Mesendoderm (in vitro differentiated cells): ENCODE measurements at regions not wholly inside any gene's neighbourhood (a gene's known extent, or its start where the extent isn't known, plus 50 kb on each side); places are given as distances from the start of the nearest gene placed in this dataset.

ENCODE experiments used
- DNase-seq: peaks from one replicate; pipeline ENCODE4 v3.0.0; 2013
- H2AK5ac ChIP-seq: 2 replicates; pipeline ENCODE4 v1.6.1; 2013; ENCODE audit warnings: low read length, inconsistent platforms
- H2BK120ac ChIP-seq: 2 replicates; pipeline ENCODE4 v1.6.1; 2013; ENCODE audit warnings: low read depth, mild to moderate bottlenecking, low read length, moderate library complexity, mixed read lengths
- H2BK15ac ChIP-seq: replicated peaks from 2 replicates; pipeline ENCODE4 v1.6.1; 2013; ENCODE audit warnings: low read depth, mild to moderate bottlenecking, moderate library complexity
- H2BK5ac ChIP-seq: 2 replicates; pipeline ENCODE4 v1.6.1; 2013; ENCODE audit warnings: low read length, inconsistent platforms
- H3K18ac ChIP-seq: 2 replicates; pipeline ENCODE4 v1.6.1; 2013; ENCODE audit warnings: mild to moderate bottlenecking, low read length, mixed read lengths
- H3K23ac ChIP-seq: one replicate; pipeline ENCODE4 v1.6.1; 2013; ENCODE audit warnings: low read length
- H3K27ac ChIP-seq: 2 replicates; pipeline ENCODE4 v1.5.1; 2013; ENCODE audit warnings: low read depth, mild to moderate bottlenecking, inconsistent platforms, low read length, moderate library complexity
- H3K27me3 ChIP-seq: 2 replicates; pipeline ENCODE4 v1.6.1; 2013; ENCODE audit warnings: low read length, control low read depth, mild to moderate bottlenecking, inconsistent platforms; ENCODE audit not compliant: insufficient read depth, poor library complexity
- H3K36me3 ChIP-seq: 2 replicates; pipeline ENCODE4 v1.6.1; 2013; ENCODE audit warnings: low read length, inconsistent platforms; ENCODE audit not compliant: control insufficient read depth, insufficient read depth
- H3K4ac ChIP-seq: one replicate; pipeline ENCODE4 v1.6.1; 2013; ENCODE audit warnings: low read depth, mild to moderate bottlenecking, low read length, moderate library complexity
- H3K4me1 ChIP-seq: 2 replicates; pipeline ENCODE4 v1.6.1; 2013; ENCODE audit warnings: low read depth, low read length, inconsistent platforms; ENCODE audit not compliant: control insufficient read depth
- H3K4me2 ChIP-seq: 2 replicates; pipeline ENCODE4 v1.6.1; 2013; ENCODE audit warnings: low read length
- H3K4me3 ChIP-seq: 2 replicates; pipeline ENCODE4 v1.5.1; 2013; ENCODE audit warnings: mild to moderate bottlenecking, low read length
- H3K56ac ChIP-seq: one replicate; pipeline ENCODE4 v1.6.1; 2013; ENCODE audit warnings: low read length
- H3K79me1 ChIP-seq: 2 replicates; pipeline ENCODE4 v1.6.1; 2013; ENCODE audit warnings: low read length, inconsistent platforms
- H3K79me2 ChIP-seq: 2 replicates; pipeline ENCODE4 v1.6.1; 2013; ENCODE audit warnings: mild to moderate bottlenecking, low read length; ENCODE audit not compliant: control insufficient read depth, insufficient read depth
- H3K9ac ChIP-seq: 2 replicates; pipeline ENCODE4 v1.6.1; 2013; ENCODE audit warnings: low read length, inconsistent platforms
- H4K5ac ChIP-seq: one replicate; pipeline ENCODE4 v1.6.1; 2013; ENCODE audit warnings: low read length
- H4K8ac ChIP-seq: one replicate; pipeline ENCODE4 v1.6.1; 2013; ENCODE audit warnings: low read depth, mild to moderate bottlenecking, control low read depth, low read length, moderate library complexity
- WGBS: extraction: QIAGEN DNeasy Blood & Tissue Kit; methylation state at CpG from one replicate; pipeline ENCODE4 v1.1.7; 2013; ENCODE audit warnings: low lambda C conversion rate, missing lambda C conversion rate; ENCODE audit not compliant: insufficient coverage; ENCODE audit errors: extremely low coverage; 5-methylcytosine and 5-hydroxymethylcytosine counted together

GRCh38 chr14:98514016-98514415 is 758.0 kb downstream of the BCL11B start:
- Histone ChIP-seq H3K9ac (no peak overlapping the region), H3K27me3 (no peaks in the 10 kb centered on the region), H2AK5ac (no peak overlapping the region), H2BK120ac (no peak overlapping the region), H3K4me3 (no peak overlapping the region), H3K79me1 (no peaks in the 10 kb centered on the region), H3K79me2 (no peaks in the 10 kb centered on the region), H4K5ac (no peak overlapping the region), H2BK15ac (no peak overlapping the region), H3K36me3 (no peaks in the 10 kb centered on the region), H3K4me1 (peaks cover 4% of the 10 kb centered on the region), H3K23ac (no peak overlapping the region), H4K8ac (no peak overlapping the region), H3K4me2 (no peak overlapping the region), H2BK5ac (no peak overlapping the region), H3K27ac (no peak overlapping the region), H3K18ac (no peak overlapping the region), H3K4ac (no peak overlapping the region), H3K56ac (no peak overlapping the region)
- no peak for DNase-seq

- Histone ChIP-seq H3K36me3 (no peaks in the 10 kb centered on the region), H3K4me3 (no peak overlapping the region), H3K79me2 (no peaks in the 10 kb centered on the region), H4K5ac (no peak overlapping the region), H2BK5ac (no peak overlapping the region), H3K4me2 (no peak overlapping the region), H3K4me1 (no peaks in the 10 kb centered on the region), H2AK5ac (no peak overlapping the region), H3K27me3 (no peaks in the 10 kb centered on the region), H3K9ac (no peak overlapping the region), H3K27ac (no peak overlapping the region), H2BK120ac (no peak overlapping the region), H4K8ac (no peak overlapping the region), H3K56ac (no peak overlapping the region), H3K23ac (no peak overlapping the region), H2BK15ac (no peak overlapping the region), H3K79me1 (no peaks in the 10 kb centered on the region), H3K18ac (no peak overlapping the region), H3K4ac (no peak overlapping the region)
- no peak for DNase-seq
- WGBS = no CpG with 5 or more reads among the region's 3 CpGs
Measured at GRCh38 chr14:98536256-98536655, 735.7 kb downstream of the BCL11B start.

- Histone ChIP-seq H3K4ac (no peak overlapping the region), H3K4me3 (no peak overlapping the region), H3K27me3 (no peaks in the 10 kb centered on the region), H2AK5ac (no peak overlapping the region), H3K56ac (no peak overlapping the region), H2BK15ac (no peak overlapping the region), H4K5ac (no peak overlapping the region), H3K9ac (no peak overlapping the region), H2BK5ac (no peak overlapping the region), H4K8ac (no peak overlapping the region), H3K4me2 (no peak overlapping the region), H3K79me2 (no peaks in the 10 kb centered on the region), H3K18ac (no peak overlapping the region), H3K4me1 (no peaks in the 10 kb centered on the region), H3K79me1 (no peaks in the 10 kb centered on the region), H3K36me3 (no peaks in the 10 kb centered on the region), H2BK120ac (no peak overlapping the region), H3K27ac (no peak overlapping the region), H3K23ac (no peak overlapping the region)
- no peak for DNase-seq
- no CpG with 5 or more reads among the region's 10 CpGs for WGBS
Measured at GRCh38 chr14:98542316-98542715, 729.7 kb downstream of the BCL11B start.

- Histone ChIP-seq H3K23ac (no peak overlapping the region), H3K4me3 (no peak overlapping the region), H4K8ac (no peak overlapping the region), H3K27me3 (no peaks in the 10 kb centered on the region), H3K4me2 (no peak overlapping the region), H2BK120ac (no peak overlapping the region), H2BK5ac (no peak overlapping the region), H3K18ac (no peak overlapping the region), H3K36me3 (no peaks in the 10 kb centered on the region), H3K9ac (no peak overlapping the region), H3K56ac (no peak overlapping the region), H3K4me1 (no peaks in the 10 kb centered on the region), H2AK5ac (no peak overlapping the region), H4K5ac (no peak overlapping the region), H3K27ac (no peak overlapping the region), H2BK15ac (no peak overlapping the region), H3K4ac (no peak overlapping the region), H3K79me2 (no peaks in the 10 kb centered on the region), H3K79me1 (no peaks in the 10 kb centered on the region)
- no peak for DNase-seq
- WGBS = no CpG with 5 or more reads among the region's 2 CpGs
Measured at GRCh38 chr14:98543074-98543473, 728.9 kb downstream of the BCL11B start.

- Histone ChIP-seq H3K4me1 (no peaks in the 10 kb centered on the region), H3K79me2 (no peaks in the 10 kb centered on the region), H4K8ac (no peak overlapping the region), H2AK5ac (no peak overlapping the region), H2BK5ac (no peak overlapping the region), H3K36me3 (no peaks in the 10 kb centered on the region), H3K4ac (no peak overlapping the region), H3K18ac (no peak overlapping the region), H3K4me2 (no peak overlapping the region), H3K4me3 (no peak overlapping the region), H3K27me3 (no peaks in the 10 kb centered on the region), H3K9ac (no peak overlapping the region), H2BK120ac (no peak overlapping the region), H4K5ac (no peak overlapping the region), H3K79me1 (no peaks in the 10 kb centered on the region), H3K56ac (no peak overlapping the region), H3K23ac (no peak overlapping the region), H2BK15ac (no peak overlapping the region), H3K27ac (no peak overlapping the region)
- WGBS = no CpG with 5 or more reads among the region's 4 CpGs
- no peak for DNase-seq
Measured at GRCh38 chr14:98544174-98544573, 727.8 kb downstream of the BCL11B start.

GRCh38 chr14:98545181-98545580 is 726.8 kb downstream of the BCL11B start:
- no peak for DNase-seq
- no peaks in the 10 kb centered on the region for H3K4me1 ChIP-seq

More at GRCh38 chr14:98545181-98545580, 726.8 kb downstream of the BCL11B start:
- Histone ChIP-seq H2BK15ac (no peak overlapping the region), H3K4me3 (no peak overlapping the region), H2BK120ac (no peak overlapping the region), H2BK5ac (no peak overlapping the region), H3K56ac (no peak overlapping the region), H3K4ac (no peak overlapping the region), H3K79me1 (no peaks in the 10 kb centered on the region), H3K27me3 (no peaks in the 10 kb centered on the region), H3K27ac (no peak overlapping the region), H3K23ac (no peak overlapping the region), H3K79me2 (no peaks in the 10 kb centered on the region), H4K8ac (no peak overlapping the region), H2AK5ac (no peak overlapping the region), H3K18ac (no peak overlapping the region), H3K36me3 (no peaks in the 10 kb centered on the region), H3K4me2 (no peak overlapping the region), H4K5ac (no peak overlapping the region), H3K9ac (no peak overlapping the region)
